PC-3 (cell line): ENCODE measurements at regions not wholly inside any gene's neighbourhood (a gene's known extent, or its start where the extent isn't known, plus 50 kb on each side); places are given as distances from the start of the nearest gene placed in this dataset.

ENCODE experiments used
- CTCF ChIP-seq: fragments of 300-600 bp; sonication (generic); conservative IDR thresholded peaks from 2 replicates; pipeline ENCODE4 v1.5.1; 2017; ENCODE audit warnings: antibody characterized with exemption, low read depth, mild to moderate bottlenecking, low read length
- EZH2 ChIP-seq: fragments of 300-600 bp; sonication (generic); IDR thresholded peaks from one replicate; pipeline ENCODE4 v1.6.1; 2017; ENCODE audit warnings: antibody characterized with exemption, mild to moderate bottlenecking, low read length; ENCODE audit not compliant: unreplicated experiment

GRCh38 chr1:60828944-60829343 is 253.4 kb upstream of the NFIA start:
- TF ChIP-seq CTCF (no peak), EZH2 (no peak)
